Lung (tissue), 11 donors: ENCODE measurements at regions not wholly inside any gene's neighbourhood (a gene's known extent, or its start where the extent isn't known, plus 50 kb on each side); places are given as distances from the start of the nearest gene placed in this dataset.
A peak's percentile ranks its signal among the peaks of the same experiment; 100 is the strongest.
"Not testable (repeated sequence)": the region's sequence is repeated elsewhere in the genome, so short reads cannot be mapped to it uniquely, and the experiment has no call there.

Experiments
- ATAC-seq: fragments of 200-7000 bp; cut with Tn5 transposase; one replicate; pipeline ENCODE4 v1.9.1; 2020; ENCODE audit warnings: moderate number of reproducible peaks; ENCODE audit not compliant: insufficient read depth, low FRiP score
- DNase-seq, 3 donors: peaks; one replicate each; pipeline ENCODE4 v3.0.0-alpha.2; 2013 to 2017
- H3K27ac ChIP-seq, 2 donors: one replicate each; pipeline ENCODE4 v1.5.1; 2013; ENCODE audit warnings: mild to moderate bottlenecking in 2 of 2, moderate library complexity in 2 of 2, control low read depth in 1 of 2, inconsistent platforms in 1 of 2, low read depth in 1 of 2, low read length in 1 of 2
- H3K27me3 ChIP-seq, 3 donors: one replicate each; pipeline ENCODE4 v1.5.1; 2013; ENCODE audit warnings: low read length in 2 of 3; ENCODE audit not compliant: control insufficient read depth in 3 of 3, insufficient read depth in 3 of 3
- H3K36me3 ChIP-seq, 4 donors: one replicate each; pipeline ENCODE4 v1.5.1; 2013; ENCODE audit warnings: low read length in 4 of 4, mild to moderate bottlenecking in 1 of 4, moderate library complexity in 1 of 4; ENCODE audit not compliant: control insufficient read depth in 4 of 4, insufficient read depth in 4 of 4
- H3K4me1 ChIP-seq, 5 donors: one replicate each; pipeline ENCODE4 v1.5.1; 2013; ENCODE audit warnings: low read length in 5 of 5, mild to moderate bottlenecking in 2 of 5, moderate library complexity in 1 of 5; ENCODE audit not compliant: control insufficient read depth in 5 of 5, insufficient read depth in 5 of 5
- H3K4me3 ChIP-seq: one replicate; pipeline ENCODE4 v1.5.1; 2013; ENCODE audit warnings: mild to moderate bottlenecking, control low read depth, moderate library complexity
- H3K9ac ChIP-seq, 2 donors: one replicate each; pipeline ENCODE4 v1.5.1; 2013; ENCODE audit warnings: low read length in 2 of 2, control low read depth in 1 of 2; ENCODE audit not compliant: insufficient read depth in 1 of 2
- H3K9me3 ChIP-seq, 4 donors: one replicate each; pipeline ENCODE4 v1.5.1; 2013; ENCODE audit warnings: low read length in 3 of 4, mild to moderate bottlenecking in 1 of 4, moderate library complexity in 1 of 4; ENCODE audit not compliant: control insufficient read depth in 4 of 4, insufficient read depth in 3 of 4
- WGBS, 2 donors: extraction: QIAGEN DNeasy Blood & Tissue Kit; methylation state at CpG; one replicate each; pipeline ENCODE4 v1.1.7; 2013; 5-methylcytosine and 5-hydroxymethylcytosine counted together
- TF ChIP-seq, protein P1 (sequence below): IDR thresholded peaks from 2 replicates; pipeline ENCODE4 v1.5.1; 2012; ENCODE audit warnings: mild to moderate bottlenecking; ENCODE audit errors: control extremely low read depth, extremely low read depth
- donor health status: control.
- donor health status: control.
- donor health status: Bipolar disorder and iron deficiency.
- donor health status: healthy.
- donor health status: DM: yes; HTN: yes; CAD: no.

DNA sequence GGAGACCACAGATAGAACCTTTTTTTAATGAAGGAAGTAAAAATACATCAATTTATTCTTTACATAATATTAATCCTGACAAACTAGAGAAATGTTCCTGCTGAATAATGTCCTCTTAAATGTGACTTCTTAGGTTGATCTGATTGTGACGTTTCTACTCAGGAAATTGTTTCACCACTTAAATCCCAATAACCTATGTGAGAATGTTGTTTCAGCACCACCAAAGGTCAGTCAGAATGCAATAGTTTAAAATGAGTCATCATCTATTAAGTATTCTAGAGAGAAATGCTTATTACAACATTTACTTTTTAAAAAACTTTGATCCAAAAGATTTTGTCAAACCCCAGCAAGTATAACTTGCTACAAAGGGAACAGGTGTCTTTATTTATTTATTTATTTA lies 155.4 kb upstream of the CACNA2D1 start:
- no peaks in the 10 kb centered on the region for H3K9me3 ChIP-seq
- no peak overlapping the region for H3K9ac ChIP-seq
- TF ChIP-seq, protein P1, sequence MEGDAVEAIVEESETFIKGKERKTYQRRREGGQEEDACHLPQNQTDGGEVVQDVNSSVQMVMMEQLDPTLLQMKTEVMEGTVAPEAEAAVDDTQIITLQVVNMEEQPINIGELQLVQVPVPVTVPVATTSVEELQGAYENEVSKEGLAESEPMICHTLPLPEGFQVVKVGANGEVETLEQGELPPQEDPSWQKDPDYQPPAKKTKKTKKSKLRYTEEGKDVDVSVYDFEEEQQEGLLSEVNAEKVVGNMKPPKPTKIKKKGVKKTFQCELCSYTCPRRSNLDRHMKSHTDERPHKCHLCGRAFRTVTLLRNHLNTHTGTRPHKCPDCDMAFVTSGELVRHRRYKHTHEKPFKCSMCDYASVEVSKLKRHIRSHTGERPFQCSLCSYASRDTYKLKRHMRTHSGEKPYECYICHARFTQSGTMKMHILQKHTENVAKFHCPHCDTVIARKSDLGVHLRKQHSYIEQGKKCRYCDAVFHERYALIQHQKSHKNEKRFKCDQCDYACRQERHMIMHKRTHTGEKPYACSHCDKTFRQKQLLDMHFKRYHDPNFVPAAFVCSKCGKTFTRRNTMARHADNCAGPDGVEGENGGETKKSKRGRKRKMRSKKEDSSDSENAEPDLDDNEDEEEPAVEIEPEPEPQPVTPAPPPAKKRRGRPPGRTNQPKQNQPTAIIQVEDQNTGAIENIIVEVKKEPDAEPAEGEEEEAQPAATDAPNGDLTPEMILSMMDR = no peak
- no peak for DNase-seq
- H3K27ac ChIP-seq = no peak overlapping the region
- no peak for ATAC-seq
- H3K36me3 ChIP-seq = no peaks in the 10 kb centered on the region
- H3K4me3 ChIP-seq = no peak overlapping the region
- peaks cover 0 to 5% (median 0%) of the 10 kb centered on the region in 5 donors for H3K4me1 ChIP-seq
- no peaks in the 10 kb centered on the region for H3K27me3 ChIP-seq
- 24% methylated on average over 1 of the region's 1 CpG for WGBS, 2 donors

DNA sequence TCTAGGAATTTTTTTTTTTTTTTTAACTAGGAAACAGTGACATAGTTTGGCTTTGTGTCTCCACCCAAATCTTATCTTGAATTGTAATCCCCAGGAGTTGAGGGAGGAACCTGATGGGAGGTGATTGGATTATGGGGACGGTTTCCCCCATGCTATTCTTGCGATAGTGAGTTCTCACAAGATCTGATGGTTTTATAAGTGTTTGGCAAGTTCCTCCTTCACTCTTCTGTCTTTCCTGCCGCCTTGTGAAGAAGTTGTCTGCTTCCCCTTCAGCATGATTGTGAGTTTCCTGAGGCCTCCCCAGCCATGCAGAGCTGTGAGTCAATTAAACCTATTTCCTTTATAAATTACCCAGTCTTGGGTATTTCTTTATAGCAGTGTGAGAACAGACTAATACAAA lies 152.2 kb upstream of the CACNA2D1 start:
- H3K4me1 ChIP-seq, H3K27ac ChIP-seq, ATAC-seq, DNase-seq, H3K27me3 ChIP-seq, H3K9ac ChIP-seq, H3K36me3 ChIP-seq, H3K9me3 ChIP-seq, H3K4me3 ChIP-seq: not testable (repeated sequence)
- 31 to 44% methylated on average over 3 of the region's 3 CpGs for WGBS, 2 donors

DNA sequence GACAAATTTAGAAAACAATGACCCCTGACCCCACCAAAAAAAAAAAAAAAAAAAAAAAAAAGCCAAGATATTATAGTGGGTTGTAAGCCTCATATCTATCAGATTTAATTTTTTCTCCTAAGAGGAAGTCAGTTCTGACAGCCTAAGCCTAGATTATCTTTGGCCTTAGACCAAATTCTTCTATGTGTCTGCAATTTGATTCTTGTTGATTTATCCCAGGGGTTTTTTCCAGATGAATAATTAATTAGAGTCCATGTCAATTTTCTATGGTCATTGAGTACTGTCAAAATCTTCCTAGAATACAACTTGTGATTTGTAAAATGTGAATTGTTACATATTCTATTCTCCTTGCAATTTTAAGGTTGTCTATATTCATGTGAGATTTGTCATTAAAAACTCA lies 151.6 kb upstream of the CACNA2D1 start:
- H3K27ac ChIP-seq = no peak overlapping the region
- no peaks in the 10 kb centered on the region for H3K27me3 ChIP-seq
- no peaks in the 10 kb centered on the region for H3K9me3 ChIP-seq
- H3K4me1 ChIP-seq = peaks cover 0 to 5% (median 0%) of the 10 kb centered on the region in 5 donors
- ATAC-seq (no peak), DNase-seq (no peak)
- H3K9ac ChIP-seq = no peak overlapping the region
- no peak overlapping the region for H3K4me3 ChIP-seq
- TF ChIP-seq, protein P1 = no peak
- H3K36me3 ChIP-seq = no peaks in the 10 kb centered on the region

- ATAC-seq (no peak), DNase-seq (peak in 2 of 3 donors; percentile 17 to 24)
- Histone ChIP-seq H3K36me3 (no peaks in the 10 kb centered on the region), H3K4me3 (no peak overlapping the region), H3K27me3 (no peaks in the 10 kb centered on the region), H3K4me1 (peaks cover 0 to 5% (median 0%) of the 10 kb centered on the region in 5 donors), H3K9ac (peak overlapping the region in 1 of 2 donors; percentile 26), H3K27ac (no peak overlapping the region), H3K9me3 (no peaks in the 10 kb centered on the region)
- 60 to 66% methylated on average over 6 of the region's 6 CpGs for WGBS, 2 donors
- TF ChIP-seq, protein P1 = no peak
Measured at GRCh38 chr7:82594665-82595064, 151.1 kb upstream of the CACNA2D1 start.
